ENCODE measurements at regions not wholly inside any gene's neighbourhood (a gene's known extent, or its start where the extent isn't known, plus 50 kb on each side); places are given as distances from the start of the nearest gene placed in this dataset.

DNA sequence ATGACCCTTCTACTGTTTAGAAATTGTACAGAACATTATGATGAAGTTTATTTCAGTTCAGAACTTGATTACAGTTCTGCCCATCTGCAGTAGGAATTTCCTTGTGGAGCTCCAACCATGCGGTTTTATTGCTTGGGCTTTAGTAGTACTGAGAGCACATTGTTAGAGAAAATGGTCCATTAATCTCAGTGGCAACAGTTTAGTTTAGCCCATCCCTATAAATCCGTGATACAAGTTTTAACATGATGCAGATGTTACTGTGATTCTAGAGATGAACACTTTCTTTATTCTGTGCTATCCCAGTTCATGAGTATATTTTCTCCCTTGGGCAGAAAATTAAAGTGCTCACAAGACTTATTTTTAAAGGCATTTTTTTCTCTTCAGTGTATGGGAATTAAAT is 84.8 kb upstream of the FZD8 start:
- Histone ChIP-seq H3K4me3 (ENCODE audit: low read length) (no peak overlapping the region), H3K36me3 (ENCODE audit: control insufficient read depth, insufficient read depth, low read length) (no peaks in the 10 kb centered on the region), H3K27me3 (ENCODE audit: control insufficient read depth, insufficient read depth, low read length) (no peaks in the 10 kb centered on the region), H3K9me3 (ENCODE audit: control insufficient read depth, low read length) (no peaks in the 10 kb centered on the region), H3K9ac (ENCODE audit: low read length) (no peak overlapping the region), H3K4me1 (ENCODE audit: control insufficient read depth, insufficient read depth, low read length) (no peaks in the 10 kb centered on the region)

- Histone ChIP-seq H3K4me1 (ENCODE audit: control insufficient read depth, insufficient read depth, low read length) (no peaks in the 10 kb centered on the region), H3K4me3 (ENCODE audit: low read length) (no peak overlapping the region), H3K9ac (ENCODE audit: low read length) (no peak overlapping the region), H3K27me3 (ENCODE audit: control insufficient read depth, insufficient read depth, low read length) (no peaks in the 10 kb centered on the region), H3K9me3 (ENCODE audit: control insufficient read depth, low read length) (no peaks in the 10 kb centered on the region), H3K36me3 (ENCODE audit: control insufficient read depth, insufficient read depth, low read length) (no peaks in the 10 kb centered on the region)
Observed at GRCh38 chr10:35723992-35724391, 81.9 kb upstream of the FZD8 start.

DNA sequence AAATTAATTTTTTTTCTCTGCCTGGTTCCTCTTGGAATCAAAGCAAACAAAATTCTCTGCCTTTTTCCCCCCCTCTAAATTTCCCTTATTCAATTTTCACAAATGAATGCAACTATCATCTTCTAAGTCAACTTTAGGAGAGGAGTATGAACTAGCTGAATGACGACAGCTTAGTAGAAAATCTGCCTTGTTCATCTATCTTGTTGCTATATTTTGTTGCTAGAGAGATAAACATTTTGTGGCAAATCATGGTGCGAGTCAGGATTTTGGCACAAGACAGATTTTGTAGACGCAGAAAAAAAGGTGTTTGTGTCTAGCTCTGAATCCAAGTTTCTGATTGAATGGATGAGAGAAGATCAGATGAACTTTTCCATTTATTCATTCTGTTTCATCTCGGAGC is 81.0 kb upstream of the FZD8 start:
- H3K4me3 ChIP-seq (ENCODE audit: low read length) = no peak overlapping the region
- H3K27me3 ChIP-seq (ENCODE audit: control insufficient read depth, insufficient read depth, low read length) = no peaks in the 10 kb centered on the region
- no peak overlapping the region for H3K9ac ChIP-seq (ENCODE audit: low read length)
- no peaks in the 10 kb centered on the region for H3K36me3 ChIP-seq (ENCODE audit: control insufficient read depth, insufficient read depth, low read length)
- H3K9me3 ChIP-seq (ENCODE audit: control insufficient read depth, low read length) = no peaks in the 10 kb centered on the region
- H3K4me1 ChIP-seq (ENCODE audit: control insufficient read depth, insufficient read depth, low read length) = peaks cover 4% of the 10 kb centered on the region

- Histone ChIP-seq H3K4me1 (ENCODE audit: control insufficient read depth, insufficient read depth, low read length) (peaks cover 8% of the 10 kb centered on the region), H3K9ac (ENCODE audit: low read length) (no peak overlapping the region), H3K27me3 (ENCODE audit: control insufficient read depth, insufficient read depth, low read length) (no peaks in the 10 kb centered on the region), H3K9me3 (ENCODE audit: control insufficient read depth, low read length) (no peaks in the 10 kb centered on the region), H3K36me3 (ENCODE audit: control insufficient read depth, insufficient read depth, low read length) (no peaks in the 10 kb centered on the region), H3K4me3 (ENCODE audit: low read length) (no peak overlapping the region)
Observed at GRCh38 chr10:35722636-35723035, 80.5 kb upstream of the FZD8 start.

DNA sequence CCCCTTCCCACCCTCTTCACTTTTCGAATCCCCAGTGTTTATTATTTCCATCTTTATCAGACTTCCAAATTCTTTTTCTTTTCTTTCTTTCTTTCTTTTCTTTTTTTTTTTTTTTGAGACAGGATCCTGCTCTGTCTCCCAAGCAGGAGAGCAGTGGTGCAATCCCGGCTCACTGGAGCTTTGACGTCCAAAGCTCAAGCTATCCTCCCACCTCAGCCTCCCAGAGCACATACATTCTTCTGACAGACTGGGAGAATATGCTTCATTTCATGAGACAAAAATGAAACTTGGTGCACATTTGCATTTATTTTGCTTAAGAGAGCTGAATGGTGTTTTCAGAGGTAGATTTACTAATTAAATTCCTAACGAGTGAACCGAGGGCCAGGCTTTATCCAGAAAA is 80.1 kb upstream of the FZD8 start:
- Histone ChIP-seq H3K27me3 (ENCODE audit: control insufficient read depth, insufficient read depth, low read length) (no peaks in the 10 kb centered on the region), H3K9me3 (ENCODE audit: control insufficient read depth, low read length) (no peaks in the 10 kb centered on the region), H3K4me1 (ENCODE audit: control insufficient read depth, insufficient read depth, low read length) (peaks cover 10% of the 10 kb centered on the region), H3K4me3 (ENCODE audit: low read length) (no peak overlapping the region), H3K9ac (ENCODE audit: low read length) (no peak overlapping the region), H3K36me3 (ENCODE audit: control insufficient read depth, insufficient read depth, low read length) (no peaks in the 10 kb centered on the region)

DNA sequence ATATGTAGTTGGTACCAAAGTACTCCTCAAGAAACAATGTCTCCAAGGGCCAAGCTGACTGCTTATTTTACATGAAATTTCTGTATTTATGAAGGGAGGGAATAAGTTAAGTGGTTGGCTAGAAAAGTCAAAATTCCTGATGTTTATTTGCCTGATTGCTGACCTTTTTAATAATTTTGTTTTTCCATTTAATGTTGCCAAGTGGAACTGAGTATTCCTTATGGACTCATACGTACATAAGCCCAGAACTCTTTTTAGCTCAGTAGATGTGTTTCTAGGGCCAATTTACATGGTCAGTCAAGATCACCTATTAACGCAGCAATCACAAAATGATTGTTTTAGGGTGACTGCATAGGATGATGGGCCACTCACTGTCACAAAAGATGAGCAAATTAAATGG is 78.3 kb upstream of the FZD8 start:
- H3K9ac ChIP-seq (ENCODE audit: low read length) = no peak overlapping the region
- no peaks in the 10 kb centered on the region for H3K9me3 ChIP-seq (ENCODE audit: control insufficient read depth, low read length)
- peaks cover 13% of the 10 kb centered on the region for H3K4me1 ChIP-seq (ENCODE audit: control insufficient read depth, insufficient read depth, low read length)
- no peaks in the 10 kb centered on the region for H3K27me3 ChIP-seq (ENCODE audit: control insufficient read depth, insufficient read depth, low read length)
- H3K4me3 ChIP-seq (ENCODE audit: low read length) = no peak overlapping the region
- no peaks in the 10 kb centered on the region for H3K36me3 ChIP-seq (ENCODE audit: control insufficient read depth, insufficient read depth, low read length)

- Histone ChIP-seq H3K36me3 (ENCODE audit: control insufficient read depth, insufficient read depth, low read length) (no peaks in the 10 kb centered on the region), H3K4me1 (ENCODE audit: control insufficient read depth, insufficient read depth, low read length) (peaks cover 13% of the 10 kb centered on the region), H3K9ac (ENCODE audit: low read length) (no peak overlapping the region), H3K9me3 (ENCODE audit: control insufficient read depth, low read length) (no peaks in the 10 kb centered on the region), H3K4me3 (ENCODE audit: low read length) (no peak overlapping the region), H3K27me3 (ENCODE audit: control insufficient read depth, insufficient read depth, low read length) (peaks cover 4% of the 10 kb centered on the region)
Observed at GRCh38 chr10:35716776-35717175, 74.7 kb upstream of the FZD8 start.

DNA sequence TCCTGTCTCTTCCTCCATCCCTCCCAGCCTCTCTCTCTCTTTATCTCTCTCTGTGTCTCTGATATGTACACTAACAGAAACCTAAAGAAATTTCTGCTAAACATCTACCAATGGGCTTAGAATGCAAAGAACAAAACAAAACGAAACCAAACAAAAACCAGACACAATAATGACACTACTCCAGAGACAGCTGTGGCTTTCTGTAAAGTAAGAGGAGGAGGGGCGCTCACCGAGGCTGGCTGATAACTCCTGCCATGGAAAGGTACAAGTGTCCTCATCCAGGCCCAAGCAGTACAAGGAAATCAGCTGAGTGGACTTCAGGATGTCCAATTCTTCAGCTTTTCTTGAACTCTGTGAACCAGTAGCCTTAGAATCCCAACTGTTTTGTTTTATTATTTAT is 70.4 kb upstream of the FZD8 start:
- Histone ChIP-seq H3K4me3 (ENCODE audit: low read length) (no peak overlapping the region), H3K9ac (ENCODE audit: low read length) (no peak overlapping the region), H3K9me3 (ENCODE audit: control insufficient read depth, low read length) (no peaks in the 10 kb centered on the region), H3K27me3 (ENCODE audit: control insufficient read depth, insufficient read depth, low read length) (peaks cover 4% of the 10 kb centered on the region), H3K36me3 (ENCODE audit: control insufficient read depth, insufficient read depth, low read length) (no peaks in the 10 kb centered on the region), H3K4me1 (ENCODE audit: control insufficient read depth, insufficient read depth, low read length) (peaks cover 4% of the 10 kb centered on the region)

DNA sequence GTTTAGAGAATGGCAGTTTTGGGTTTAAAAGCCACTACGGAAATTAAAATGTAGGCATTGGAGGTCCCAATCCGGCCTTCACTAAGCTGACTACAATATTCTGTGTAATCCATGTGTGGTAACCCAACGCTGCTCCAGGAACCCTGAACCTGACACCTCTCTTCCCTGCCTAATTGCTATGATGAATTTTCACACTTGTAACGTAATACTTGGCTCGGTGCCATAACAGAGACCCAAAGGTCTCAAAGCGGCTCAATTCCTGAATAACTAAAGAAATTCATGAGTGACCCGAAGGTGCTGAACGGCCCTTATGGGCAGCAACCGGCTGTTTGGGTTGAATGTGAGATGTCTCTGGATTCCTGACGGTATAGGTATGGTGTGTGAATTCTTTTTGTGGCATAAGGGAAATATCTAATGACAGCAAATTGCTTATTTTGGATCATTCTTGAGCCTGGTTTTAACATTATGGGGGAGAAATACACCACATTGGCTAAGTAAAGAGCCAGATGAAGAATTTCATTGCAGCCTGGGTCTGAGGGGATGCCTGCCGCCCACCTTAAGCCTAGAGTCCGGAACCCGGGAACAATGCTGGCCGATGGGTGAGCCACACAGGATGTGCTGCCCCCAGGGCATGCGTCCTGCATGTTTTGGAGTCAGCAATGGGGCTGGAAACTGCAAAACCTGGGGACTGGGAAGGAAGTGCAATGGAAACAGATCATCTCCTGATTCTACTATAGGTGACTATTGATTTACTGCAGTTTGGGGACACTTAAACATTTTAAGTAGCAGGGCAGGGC is 69.7 kb upstream of the FZD8 start:
- H3K4me1 ChIP-seq (ENCODE audit: control insufficient read depth, insufficient read depth, low read length) = peaks cover 2% of the 10 kb centered on the region
- H3K9me3 ChIP-seq (ENCODE audit: control insufficient read depth, low read length) = no peaks in the 10 kb centered on the region
- peaks cover 4% of the 10 kb centered on the region for H3K27me3 ChIP-seq (ENCODE audit: control insufficient read depth, insufficient read depth, low read length)
- H3K4me3 ChIP-seq (ENCODE audit: low read length) = no peak overlapping the region
- H3K36me3 ChIP-seq (ENCODE audit: control insufficient read depth, insufficient read depth, low read length) = no peaks in the 10 kb centered on the region
- no peak overlapping the region for H3K9ac ChIP-seq (ENCODE audit: low read length)

DNA sequence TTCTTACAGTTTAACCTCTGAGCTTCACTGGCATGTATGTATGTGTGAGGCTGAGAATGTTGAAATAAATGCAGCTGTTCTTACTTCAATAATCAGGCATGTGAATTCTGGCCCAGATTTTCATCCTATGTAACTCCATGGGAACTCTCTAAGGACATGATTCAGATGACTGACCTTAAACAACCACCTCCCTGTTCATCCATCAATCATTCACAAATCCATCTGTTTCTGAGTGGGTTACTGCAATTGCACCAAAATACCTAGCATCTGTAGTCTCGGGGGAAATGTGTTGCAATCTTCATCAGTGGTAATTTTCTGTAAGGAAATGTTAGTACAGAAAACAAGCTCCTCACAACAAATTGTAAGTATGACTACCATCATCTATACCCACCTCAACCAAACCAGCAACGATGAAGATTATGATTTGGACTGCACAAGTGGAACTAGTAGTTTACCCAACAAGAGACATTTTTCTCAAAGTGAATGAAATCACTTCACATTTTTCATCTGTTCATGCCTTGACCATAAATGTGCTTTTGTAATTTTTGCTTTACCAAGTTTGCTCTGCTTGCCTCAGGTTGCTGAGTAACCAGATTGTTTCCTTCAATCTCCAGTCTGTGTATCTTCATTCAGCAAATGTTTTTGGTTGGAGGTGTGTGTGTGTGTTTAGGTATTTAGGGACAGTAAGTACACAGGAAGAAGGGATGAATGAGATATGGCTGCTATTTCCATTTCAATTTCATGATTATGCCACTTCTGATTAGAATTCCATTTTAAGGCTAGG is 65.7 kb upstream of the FZD8 start:
- no peaks in the 10 kb centered on the region for H3K9me3 ChIP-seq (ENCODE audit: control insufficient read depth, low read length)
- H3K4me3 ChIP-seq (ENCODE audit: low read length) = no peak overlapping the region
- H3K4me1 ChIP-seq (ENCODE audit: control insufficient read depth, insufficient read depth, low read length) = no peaks in the 10 kb centered on the region

GRCh38 chr10:35706959-35707358 is 64.9 kb upstream of the FZD8 start:
- Histone ChIP-seq H3K4me1 (ENCODE audit: control insufficient read depth, insufficient read depth, low read length) (no peaks in the 10 kb centered on the region), H3K9me3 (ENCODE audit: control insufficient read depth, low read length) (no peaks in the 10 kb centered on the region), H3K27me3 (ENCODE audit: control insufficient read depth, insufficient read depth, low read length) (peaks cover 2% of the 10 kb centered on the region), H3K4me3 (ENCODE audit: low read length) (no peak overlapping the region), H3K9ac (ENCODE audit: low read length) (no peak overlapping the region), H3K36me3 (ENCODE audit: control insufficient read depth, insufficient read depth, low read length) (no peaks in the 10 kb centered on the region)

More for the DNA sequence above, 65.7 kb upstream of the FZD8 start:
- H3K27me3 ChIP-seq (ENCODE audit: control insufficient read depth, insufficient read depth, low read length) = peaks cover 4% of the 10 kb centered on the region
- no peak overlapping the region for H3K9ac ChIP-seq (ENCODE audit: low read length)
- no peaks in the 10 kb centered on the region for H3K36me3 ChIP-seq (ENCODE audit: control insufficient read depth, insufficient read depth, low read length)

DNA sequence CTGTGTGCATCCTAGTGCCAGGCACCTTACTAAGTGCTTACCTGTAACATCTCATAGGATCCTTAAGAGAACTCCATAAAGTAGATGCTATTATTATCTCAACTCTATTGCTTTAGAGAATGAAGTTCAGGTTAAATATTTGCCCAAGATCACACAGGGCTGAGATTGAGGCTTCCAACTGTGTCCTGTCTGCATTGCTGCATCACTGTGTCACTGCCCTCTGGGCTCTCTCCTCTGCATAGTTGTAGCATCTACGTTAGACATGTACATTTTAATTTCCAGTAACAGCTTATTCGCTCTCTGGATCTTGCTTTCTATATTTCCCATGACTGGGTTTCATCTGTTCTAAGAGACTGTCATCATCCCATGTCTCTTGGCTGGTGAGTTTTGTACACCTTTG is 63.6 kb upstream of the FZD8 start:
- H3K4me3 ChIP-seq (ENCODE audit: low read length) = no peak overlapping the region
- no peaks in the 10 kb centered on the region for H3K9me3 ChIP-seq (ENCODE audit: control insufficient read depth, low read length)
- no peaks in the 10 kb centered on the region for H3K4me1 ChIP-seq (ENCODE audit: control insufficient read depth, insufficient read depth, low read length)
- no peak overlapping the region for H3K9ac ChIP-seq (ENCODE audit: low read length)
- H3K36me3 ChIP-seq (ENCODE audit: control insufficient read depth, insufficient read depth, low read length) = no peaks in the 10 kb centered on the region
- H3K27me3 ChIP-seq (ENCODE audit: control insufficient read depth, insufficient read depth, low read length) = no peaks in the 10 kb centered on the region
